H1 (cell line): ENCODE measurements at regions not wholly inside any gene's neighbourhood (a gene's known extent, or its start where the extent isn't known, plus 50 kb on each side); places are given as distances from the start of the nearest gene placed in this dataset.
A peak's percentile ranks its signal among the peaks of the same experiment; 100 is the strongest.

Source experiments
- CTCF ChIA-PET: fragments of 300-600 bp; sonication (Branson Sonifier 250); formaldehyde crosslinking; loops from one replicate; lab custom pipeline; 2021; ENCODE audit not compliant: partially characterized antibody; lab: Charles Lee
- POLR2A ChIA-PET: fragments of 300-600 bp; sonication (Branson Sonifier 250); formaldehyde crosslinking; loops from one replicate; lab custom pipeline; 2021; ENCODE audit warnings: inconsistent platforms; ENCODE audit not compliant: partially characterized antibody; lab: Charles Lee
- DNase-seq, 2 experiments: peaks; one replicate each; pipeline versions ENCODE4 v3.0.0 to v3.0.0-alpha.2; 2010 to 2022; ENCODE audit warnings: low spot score in 2 of 2, low read depth in 1 of 2, mixed read lengths in 1 of 2
- FAIRE-seq: peaks from 2 replicates; lab custom pipeline; 2011; peaks lifted over from hg19 to GRCh38; lab: Jason Lieb, UNC
- H2AFZ ChIP-seq: 2 replicates; pipeline ENCODE4 v1.8.1; 2012; ENCODE audit warnings: low read length, inconsistent platforms
- H2AK5ac ChIP-seq: 2 replicates; pipeline ENCODE4 v1.6.1; 2013; ENCODE audit warnings: low read depth, low read length
- H2BK120ac ChIP-seq: replicated peaks from 2 replicates; pipeline ENCODE3; 2013; ENCODE audit warnings: low read depth, low read length, inconsistent platforms
- H2BK12ac ChIP-seq: 2 replicates; pipeline ENCODE4 v1.6.1; 2013; ENCODE audit warnings: low read depth, low read length
- H2BK15ac ChIP-seq: 2 replicates; pipeline ENCODE4 v1.6.1; 2013; ENCODE audit warnings: low read length
- H2BK20ac ChIP-seq: 2 replicates; pipeline ENCODE4 v1.6.1; 2013; ENCODE audit warnings: low read length
- H2BK5ac ChIP-seq: 2 replicates; pipeline ENCODE4 v1.6.1; 2013; ENCODE audit warnings: low read depth, low read length
- H3K14ac ChIP-seq: 2 replicates; pipeline ENCODE4 v1.6.1; 2013; ENCODE audit warnings: inconsistent platforms; ENCODE audit not compliant: insufficient read length
- H3K18ac ChIP-seq: 2 replicates; pipeline ENCODE4 v1.6.1; 2013; ENCODE audit warnings: low read length; ENCODE audit errors: extremely low read depth
- H3K23ac ChIP-seq: 2 replicates; pipeline ENCODE4 v1.6.1; 2013; ENCODE audit warnings: inconsistent platforms; ENCODE audit not compliant: insufficient read length
- H3K23me2 ChIP-seq: 2 replicates; pipeline ENCODE4 v1.6.1; 2013; ENCODE audit warnings: low read depth, low read length
- H3K27ac ChIP-seq: 2 replicates; pipeline ENCODE4 v1.6.1; 2011; ENCODE audit warnings: low read depth, low read length, inconsistent platforms
- H3K27me3 ChIP-seq, 4 experiments: replicated peaks in 1 of 4; 1 replicate in 1 of 4; 2 replicates in 3 of 4; pipeline versions ENCODE4 v1.6.1 to v1.8.1; 2011 to 2013; ENCODE audit warnings: low read length in 3 of 4, mild to moderate bottlenecking in 3 of 4, inconsistent platforms in 2 of 4, mixed read lengths in 2 of 4, moderate library complexity in 1 of 4; ENCODE audit not compliant: control insufficient read depth in 3 of 4, insufficient read depth in 3 of 4; ENCODE audit errors: extremely low read depth in 1 of 4
- H3K36me3 ChIP-seq, 4 experiments: 2 replicates each; pipeline versions ENCODE4 v1.6.1 to v1.8.1; 2011 to 2013; ENCODE audit warnings: mild to moderate bottlenecking in 4 of 4, low read length in 3 of 4, moderate library complexity in 2 of 4, control low read depth in 1 of 4, inconsistent platforms in 1 of 4; ENCODE audit not compliant: insufficient read depth in 4 of 4, control insufficient read depth in 2 of 4
- H3K4ac ChIP-seq: replicated peaks from 2 replicates; pipeline ENCODE3; 2013; ENCODE audit warnings: low read length, low read depth, mixed read lengths, inconsistent platforms; ENCODE audit not compliant: insufficient read length
- H3K4me1 ChIP-seq, 4 experiments: replicated peaks in 1 of 4; 1 replicate in 1 of 4; 2 replicates in 3 of 4; pipeline versions ENCODE4 v1.6.1 to v1.8.1; 2011 to 2013; ENCODE audit warnings: low read length in 3 of 4, inconsistent platforms in 2 of 4, mixed read lengths in 1 of 4; ENCODE audit not compliant: insufficient read depth in 4 of 4, control insufficient read depth in 3 of 4
- H3K4me2 ChIP-seq, 2 experiments: 2 replicates each; pipeline versions ENCODE4 v1.6.1 to v1.8.1; 2011 to 2013; ENCODE audit warnings: low read depth in 2 of 2, low read length in 2 of 2, control low read depth in 1 of 2, inconsistent platforms in 1 of 2, mild to moderate bottlenecking in 1 of 2; ENCODE audit not compliant: insufficient read depth in 1 of 2
- H3K4me3 ChIP-seq, 4 experiments: fragments of 200-600, 300-600 bp in 1 of 4; sonication (generic), shearing (Covaris generic), sonication (Bioruptor Twin) in 1 of 4; 2 replicates each; pipeline versions ENCODE4 v1.5.1 to v1.8.1; 2011 to 2016; ENCODE audit warnings: low read length in 4 of 4, low read depth in 3 of 4, control low read depth in 2 of 4, inconsistent platforms in 2 of 4, mild to moderate bottlenecking in 2 of 4, mixed read lengths in 1 of 4, moderate library complexity in 1 of 4; ENCODE audit not compliant: insufficient read depth in 2 of 4; ENCODE audit errors: extremely low read depth in 1 of 4
- H3K56ac ChIP-seq: replicated peaks from 2 replicates; pipeline ENCODE3; 2013; ENCODE audit warnings: low read depth, mild to moderate bottlenecking, mixed read lengths, low read length, inconsistent platforms; ENCODE audit not compliant: insufficient read length
- H3K79me1 ChIP-seq: 2 replicates; pipeline ENCODE4 v1.6.1; 2013; ENCODE audit warnings: low read depth, low read length, control low read depth
- H3K79me2 ChIP-seq, 2 experiments: 2 replicates each; pipeline versions ENCODE4 v1.6.1 to v1.8.1; 2012 to 2013; ENCODE audit warnings: low read length in 2 of 2, mild to moderate bottlenecking in 2 of 2, inconsistent platforms in 1 of 2; ENCODE audit not compliant: insufficient read depth in 2 of 2, control insufficient read depth in 1 of 2
- H3K9ac ChIP-seq, 4 experiments: replicated peaks in 1 of 4; 1 replicate in 1 of 4; 2 replicates in 3 of 4; pipeline versions ENCODE4 v1.6.1 to v1.8.1; 2011 to 2013; ENCODE audit warnings: low read depth in 3 of 4, low read length in 3 of 4, control low read depth in 2 of 4, mild to moderate bottlenecking in 2 of 4, moderate library complexity in 2 of 4, inconsistent platforms in 1 of 4; ENCODE audit errors: extremely low read depth in 1 of 4
- H3K9me3 ChIP-seq, 2 experiments: 2 replicates each; pipeline versions ENCODE4 v1.6.1 to v1.8.1; 2012 to 2013; ENCODE audit warnings: mild to moderate bottlenecking in 2 of 2, moderate library complexity in 2 of 2, control low read depth in 1 of 2, inconsistent platforms in 1 of 2, low read depth in 1 of 2, low read length in 1 of 2, mixed read lengths in 1 of 2; ENCODE audit not compliant: insufficient read depth in 2 of 2
- H4K20me1 ChIP-seq, 2 experiments: replicated peaks in 1 of 2; 2 replicates each; pipeline versions ENCODE3 to v1.8.1; 2011 to 2013; ENCODE audit warnings: inconsistent platforms in 2 of 2, low read length in 2 of 2, mild to moderate bottlenecking in 1 of 2; ENCODE audit not compliant: insufficient read depth in 2 of 2, control insufficient read depth in 1 of 2
- H4K5ac ChIP-seq: 2 replicates; pipeline ENCODE4 v1.6.1; 2013; ENCODE audit warnings: low read length, low read depth, mixed read lengths, inconsistent platforms; ENCODE audit not compliant: insufficient read length
- H4K8ac ChIP-seq: 2 replicates; pipeline ENCODE4 v1.8.0; 2013; ENCODE audit warnings: mild to moderate bottlenecking, moderate library complexity, low read length, inconsistent platforms; ENCODE audit not compliant: insufficient read depth; ENCODE audit errors: extremely low read depth
- H4K91ac ChIP-seq: replicated peaks from 2 replicates; pipeline ENCODE3; 2013; ENCODE audit warnings: low read length, mixed read lengths, inconsistent platforms; ENCODE audit not compliant: insufficient read length
- ATF2 ChIP-seq: IDR thresholded peaks from 2 replicates; pipeline ENCODE4 v1.6.1; 2012; ENCODE audit warnings: low read length, inconsistent platforms
- CHD2 ChIP-seq: IDR thresholded peaks from 2 replicates; pipeline ENCODE4 v1.6.1; 2012; ENCODE audit warnings: low read length, improper control_type of control experiment
- CTBP2 ChIP-seq: IDR thresholded peaks from 2 replicates; pipeline ENCODE4 v1.7.0; 2011; ENCODE audit warnings: borderline replicate concordance, mild to moderate bottlenecking, moderate library complexity, mixed read lengths, low read length; ENCODE audit not compliant: insufficient read depth, insufficient read length
- JUN ChIP-seq: IDR thresholded peaks from 2 replicates; pipeline ENCODE4 v1.6.1; 2011; ENCODE audit warnings: low read depth, mild to moderate bottlenecking, improper control_type of control experiment, low read length
- RAD21 ChIP-seq, 2 experiments: IDR thresholded peaks in 1 of 2; conservative IDR thresholded peaks in 1 of 2; 2 replicates each; pipeline ENCODE4 v1.6.1; 2011; ENCODE audit warnings: low read depth in 2 of 2, low read length in 2 of 2, improper control_type of control experiment in 1 of 2, inconsistent platforms in 1 of 2, mild to moderate bottlenecking in 1 of 2, moderate library complexity in 1 of 2
- SAP30 ChIP-seq: fragments of 300-600 bp; sonication (generic); IDR thresholded peaks from 2 replicates; pipeline ENCODE4 v1.7.1; 2012; ENCODE audit warnings: low read length, moderate library complexity, mild to moderate bottlenecking, inconsistent platforms; ENCODE audit not compliant: insufficient read depth, insufficient replicate concordance
- SIRT6 ChIP-seq: IDR thresholded peaks from one replicate; pipeline ENCODE4 v1.7.1; 2012; ENCODE audit warnings: low read length, inconsistent platforms
- TBP ChIP-seq: IDR thresholded peaks from 2 replicates; pipeline ENCODE4 v1.6.1; 2011; ENCODE audit warnings: low read depth, low read length, improper control_type of control experiment
- TEAD4 ChIP-seq: IDR thresholded peaks from 2 replicates; pipeline ENCODE4 v1.6.1; 2012; ENCODE audit warnings: low read depth, low read length, inconsistent platforms, mixed read lengths
- WGBS, 2 experiments: shearing (Covaris generic) in 1 of 2; methylation state at CpG; one replicate each; pipeline versions ENCODE4 v1.1.6 to v1.1.7; 2013 to 2015; ENCODE audit warnings: low lambda C conversion rate in 2 of 2, mixed read lengths in 2 of 2, inconsistent platforms in 1 of 2, low coverage in 1 of 2, missing lambda C conversion rate in 1 of 2; ENCODE audit not compliant: insufficient replicate concordance in 2 of 2, insufficient coverage in 1 of 2, insufficient read length in 1 of 2; ENCODE audit errors: extremely low coverage in 1 of 2, missing lambda C conversion rate in 1 of 2; 5-methylcytosine and 5-hydroxymethylcytosine counted together

GRCh38 chr2:234363647-234364294 is 133.1 kb downstream of the ARL4C start:
- Histone ChIP-seq H2BK12ac (peak overlapping the region; percentile 97; the same call in 1 of the 2 replicates), H3K4me2 (peak overlapping the region in 1 of 2 experiments; percentile 59; a peak in 2 of 4 replicates), H4K5ac (peak overlapping the region; percentile 23), H2BK120ac (peak overlapping the region; percentile 36), H3K18ac (peak overlapping the region; percentile 78; the same call in 1 of the 2 replicates), H2BK15ac (no peak overlapping the region), H3K56ac (no peak overlapping the region), H3K36me3 (no peaks in the 10 kb centered on the region), H4K91ac (peak overlapping the region; percentile 12), H3K79me2 (no peaks in the 10 kb centered on the region), H2AFZ (no peak overlapping the region), H4K8ac (no peak overlapping the region), H3K23ac (no peak overlapping the region), H2BK5ac (no peak overlapping the region; the same call in 1 of the 2 replicates), H3K27me3 (no peaks in the 10 kb centered on the region), H3K4me1 (peaks cover 1 to 12% (median 7%) of the 10 kb centered on the region in 4 experiments; a peak in 4 of 7 replicates), H3K79me1 (no peaks in the 10 kb centered on the region), H3K9ac (no peak overlapping the region), H3K23me2 (no peaks in the 10 kb centered on the region), H3K4me3 (peak overlapping the region in 1 of 4 experiments; percentile 30; a peak in 1 of 8 replicates), H3K27ac (no peak overlapping the region), H3K9me3 (no peaks in the 10 kb centered on the region), H4K20me1 (peaks cover 0 to 1% of the 10 kb centered on the region in 2 experiments), H3K4ac (no peak overlapping the region), H2BK20ac (peak overlapping the region; percentile 86), H2AK5ac (peak overlapping the region; percentile 98), H3K14ac (no peak overlapping the region)
- 73% methylated on average over 10 of the region's 10 CpGs; no CpG with 5 or more reads in 1 of the 2 experiments for WGBS, 2 experiments
- DNase-seq (no peak), FAIRE-seq (no peak)
- POLR2A ChIA-PET, result interaction anchor here (1.6 kb wide), 1 partner anchor 63 kb away, joined by 5 read pairs; no protein-coding TSS in a partner anchor
- TF ChIP-seq TBP (no peak), RAD21 (IDR thresholded peaks at IDR 0.05 in 1 of 2, conservative IDR thresholded peaks at IDR 0.05 in 1 of 2; ENCODE audit: low read depth in 2 of 2, low read length in 2 of 2) (no peak), JUN (no peak), CHD2 (no peak), SIRT6 (no peak), CTBP2 (no peak), SAP30 (no peak), ATF2 (no peak), TEAD4 (no peak)
- CTCF ChIA-PET, result interaction anchor here (1.0 to 1.2 kb wide), 3 partner anchors 8 to 75 kb away, joined by 3 to 5 read pairs (median 4); no protein-coding TSS in a partner anchor
